Spinal cord (tissue), 9 donors: ENCODE measurements at regions not wholly inside any gene's neighbourhood (a gene's known extent, or its start where the extent isn't known, plus 50 kb on each side); places are given as distances from the start of the nearest gene placed in this dataset.

Experiments
- DNase-seq, 6 donors: peaks; one replicate each; pipeline versions ENCODE4 v3.0.0 to v3.0.0-alpha.2; 2013 to 2015; ENCODE audit warnings: low spot score in 6 of 6, low read depth in 4 of 6
- H3K27ac ChIP-seq: one replicate; pipeline ENCODE4 v1.5.1; 2013; ENCODE audit warnings: low read depth, low read length, control low read depth
- H3K27me3 ChIP-seq: one replicate; pipeline ENCODE4 v1.6.1; 2013; ENCODE audit warnings: low read length; ENCODE audit not compliant: control insufficient read depth, insufficient read depth
- H3K36me3 ChIP-seq: one replicate; pipeline ENCODE4 v1.6.1; 2013; ENCODE audit warnings: low read length; ENCODE audit not compliant: control insufficient read depth, insufficient read depth
- H3K4me1 ChIP-seq: one replicate; pipeline ENCODE4 v1.6.1; 2013; ENCODE audit warnings: low read length; ENCODE audit not compliant: control insufficient read depth, insufficient read depth
- H3K4me3 ChIP-seq: one replicate; pipeline ENCODE4 v1.5.1; 2013; ENCODE audit warnings: low read depth, low read length, control low read depth
- H3K9me3 ChIP-seq: one replicate; pipeline ENCODE4 v1.6.1; 2013; ENCODE audit warnings: low read length; ENCODE audit not compliant: control insufficient read depth, insufficient read depth
- WGBS: methylation state at CpG from one replicate; pipeline ENCODE4 v1.1.5; 2013; ENCODE audit warnings: missing lambda C conversion rate; ENCODE audit not compliant: insufficient coverage; 5-methylcytosine and 5-hydroxymethylcytosine counted together
- donor health status: healthy.

- no peak overlapping the region for H3K4me3 ChIP-seq
- no peaks in the 10 kb centered on the region for H3K27me3 ChIP-seq
- peaks cover 3% of the 10 kb centered on the region for H3K4me1 ChIP-seq
- DNase-seq = no peak
- H3K9me3 ChIP-seq = peaks cover 1% of the 10 kb centered on the region
- 69% methylated on average over 7 of the region's 9 CpGs for WGBS
- H3K27ac ChIP-seq = no peak overlapping the region
- no peaks in the 10 kb centered on the region for H3K36me3 ChIP-seq
Measured at GRCh38 chr10:84993251-84994035, 665.1 kb downstream of the CCSER2 start.

- Histone ChIP-seq H3K9me3 (peaks cover 1% of the 10 kb centered on the region), H3K36me3 (no peaks in the 10 kb centered on the region), H3K4me1 (peaks cover 3% of the 10 kb centered on the region), H3K27ac (no peak overlapping the region), H3K4me3 (no peak overlapping the region), H3K27me3 (no peaks in the 10 kb centered on the region)
- peak in 1 of 6 donors; percentile 33 for DNase-seq
- WGBS = 63% methylated on average over 1 of the region's 1 CpG
Measured at GRCh38 chr10:84994722-84995121, 666.3 kb downstream of the CCSER2 start.

- no peak for DNase-seq
- Histone ChIP-seq H3K36me3 (no peaks in the 10 kb centered on the region), H3K27ac (no peak overlapping the region), H3K9me3 (peaks cover 1% of the 10 kb centered on the region), H3K4me3 (no peak overlapping the region), H3K4me1 (no peaks in the 10 kb centered on the region), H3K27me3 (no peaks in the 10 kb centered on the region)
- WGBS = 72% methylated on average over 3 of the region's 3 CpGs
Measured at GRCh38 chr10:84996580-84996979, 668.2 kb downstream of the CCSER2 start.

GRCh38 chr10:84997870-84998269, 669.5 kb downstream of the CCSER2 start:
- no peaks in the 10 kb centered on the region for H3K4me1 ChIP-seq
- H3K36me3 ChIP-seq = no peaks in the 10 kb centered on the region
- DNase-seq = no peak
- H3K9me3 ChIP-seq = peaks cover 1% of the 10 kb centered on the region
- no peak overlapping the region for H3K4me3 ChIP-seq
- WGBS = no CpG with 5 or more reads among the region's 2 CpGs
- no peaks in the 10 kb centered on the region for H3K27me3 ChIP-seq
- no peak overlapping the region for H3K27ac ChIP-seq

GRCh38 chr10:84999929-85000328, 671.5 kb downstream of the CCSER2 start:
- Histone ChIP-seq H3K4me1 (no peaks in the 10 kb centered on the region), H3K4me3 (no peak overlapping the region), H3K27ac (no peak overlapping the region), H3K36me3 (no peaks in the 10 kb centered on the region), H3K9me3 (peaks cover 1% of the 10 kb centered on the region), H3K27me3 (no peaks in the 10 kb centered on the region)
- DNase-seq = peak in 1 of 6 donors; percentile 31
- WGBS = 64% methylated on average over 2 of the region's 4 CpGs

GRCh38 chr10:85003083-85003482, 674.7 kb downstream of the CCSER2 start:
- Histone ChIP-seq H3K27me3 (no peaks in the 10 kb centered on the region), H3K4me3 (no peak overlapping the region), H3K9me3 (no peaks in the 10 kb centered on the region), H3K36me3 (no peaks in the 10 kb centered on the region), H3K4me1 (no peaks in the 10 kb centered on the region), H3K27ac (no peak overlapping the region)
- DNase-seq = no peak
- WGBS = no CpG with 5 or more reads among the region's 1 CpG

- Histone ChIP-seq H3K4me1 (no peaks in the 10 kb centered on the region), H3K4me3 (no peak overlapping the region), H3K27me3 (no peaks in the 10 kb centered on the region), H3K27ac (no peak overlapping the region), H3K9me3 (no peaks in the 10 kb centered on the region), H3K36me3 (no peaks in the 10 kb centered on the region)
- 64% methylated on average over 3 of the region's 6 CpGs for WGBS
- DNase-seq = peak in 1 of 6 donors; percentile 64
Measured at GRCh38 chr10:85008488-85009184, 680.2 kb downstream of the CCSER2 start.

- WGBS = no CpG with 5 or more reads among the region's 2 CpGs
- no peak for DNase-seq
- H3K9me3 ChIP-seq = no peaks in the 10 kb centered on the region
- H3K27ac ChIP-seq = no peak overlapping the region
- H3K36me3 ChIP-seq = no peaks in the 10 kb centered on the region
- no peaks in the 10 kb centered on the region for H3K4me1 ChIP-seq
- H3K4me3 ChIP-seq = no peak overlapping the region
- H3K27me3 ChIP-seq = no peaks in the 10 kb centered on the region
Measured at GRCh38 chr10:85012305-85012704, 683.9 kb downstream of the CCSER2 start.

- Histone ChIP-seq H3K27me3 (no peaks in the 10 kb centered on the region), H3K27ac (no peak overlapping the region)
Measured at GRCh38 chr10:85026878-85027467, 698.6 kb downstream of the CCSER2 start.

More at GRCh38 chr10:85026878-85027467, 698.6 kb downstream of the CCSER2 start:
- no peaks in the 10 kb centered on the region for H3K36me3 ChIP-seq
- no peaks in the 10 kb centered on the region for H3K9me3 ChIP-seq
- H3K4me3 ChIP-seq = no peak overlapping the region
- no peaks in the 10 kb centered on the region for H3K4me1 ChIP-seq
- no peak for DNase-seq
